GM18868 (cell line): ENCODE measurements at regions not wholly inside any gene's neighbourhood (a gene's known extent, or its start where the extent isn't known, plus 50 kb on each side); places are given as distances from the start of the nearest gene placed in this dataset.

Experiments used
- ATAC-seq: cut with Tn5 transposase; IDR thresholded peaks from one replicate; pipeline ENCODE4 v1.9.1; 2021; ENCODE audit warnings: mild to moderate bottlenecking, moderate library complexity; ENCODE audit not compliant: unreplicated experiment

GRCh38 chr11:134574425-134574824 lies 162.4 kb upstream of the B3GAT1 start:
- ATAC-seq, result no peak

GRCh38 chr11:134573857-134574256 lies 161.8 kb upstream of the B3GAT1 start:
- ATAC-seq, result no peak

- no peak for ATAC-seq
These were observed 161.0 kb upstream of the B3GAT1 start for GRCh38 chr11:134572741-134573675.

- ATAC-seq, result no peak
These were observed 159.3 kb upstream of the B3GAT1 start for GRCh38 chr11:134571301-134571700.

- no peak for ATAC-seq
These were observed 157.2 kb upstream of the B3GAT1 start for GRCh38 chr11:134569195-134569594.

GRCh38 chr11:134566311-134566710 lies 154.3 kb upstream of the B3GAT1 start:
- ATAC-seq, result no peak

GRCh38 chr11:134565343-134565891 lies 153.4 kb upstream of the B3GAT1 start:
- ATAC-seq, result no peak

- no peak for ATAC-seq
These were observed 152.6 kb upstream of the B3GAT1 start for GRCh38 chr11:134564472-134565200.

- ATAC-seq, result no peak
These were observed 151.0 kb upstream of the B3GAT1 start for GRCh38 chr11:134562941-134563471.

GRCh38 chr11:134562196-134562595 lies 150.2 kb upstream of the B3GAT1 start:
- ATAC-seq, result no peak

- no peak for ATAC-seq
These were observed 149.3 kb upstream of the B3GAT1 start for GRCh38 chr11:134561331-134561720.

GRCh38 chr11:134560566-134561330 lies 148.7 kb upstream of the B3GAT1 start:
- ATAC-seq, result no peak

GRCh38 chr11:134560066-134560465 lies 148.0 kb upstream of the B3GAT1 start:
- no peak for ATAC-seq

GRCh38 chr11:134559602-134559962 lies 147.5 kb upstream of the B3GAT1 start:
- ATAC-seq, result no peak

- no peak for ATAC-seq
These were observed 147.0 kb upstream of the B3GAT1 start for GRCh38 chr11:134558916-134559601.

- no peak for ATAC-seq
These were observed 146.3 kb upstream of the B3GAT1 start for GRCh38 chr11:134558258-134558835.

- ATAC-seq, result no peak
These were observed 145.7 kb upstream of the B3GAT1 start for GRCh38 chr11:134557571-134558257.

- no peak for ATAC-seq
These were observed 144.1 kb upstream of the B3GAT1 start for GRCh38 chr11:134556186-134556585.

- no peak for ATAC-seq
These were observed 143.5 kb upstream of the B3GAT1 start for GRCh38 chr11:134555510-134555909.
